Right lobe of liver (tissue), 6 donors: ENCODE measurements at regions not wholly inside any gene's neighbourhood (a gene's known extent, or its start where the extent isn't known, plus 50 kb on each side); places are given as distances from the start of the nearest gene placed in this dataset.
A peak's percentile ranks its signal among the peaks of the same experiment; 100 is the strongest.

Experiments used
- ATAC-seq, 4 donors: fragments of 200-7000 bp; cut with Tn5 transposase; one replicate each; pipeline ENCODE4 v1.9.1; 2020; ENCODE audit warnings: mild to moderate bottlenecking in 4 of 4, moderate library complexity in 4 of 4
- DNase-seq, 3 donors: peaks; one replicate each; pipeline ENCODE4 v3.0.0-alpha.2; 2020
- H3K27ac ChIP-seq, 3 donors: fragments of 200-600 bp; one replicate each; pipeline ENCODE4 v1.8.0; 2022
- H3K27me3 ChIP-seq, 2 donors: fragments of 200-600 bp; one replicate each; pipeline ENCODE4 v1.8.0; 2022
- H3K36me3 ChIP-seq, 4 donors: fragments of 200-600 bp; sonication (generic) in 1 of 4; one replicate each; pipeline versions ENCODE4 v1.5.1 to v1.8.0; 2017 to 2022; ENCODE audit warnings: control low read depth in 1 of 4
- H3K4me1 ChIP-seq, 4 donors: fragments of 200-600 bp; sonication (generic) in 1 of 4; one replicate each; pipeline versions ENCODE4 v1.5.1 to v1.8.0; 2017 to 2022; ENCODE audit warnings: control low read depth in 1 of 4
- H3K4me3 ChIP-seq, 3 donors: fragments of 200-600 bp; one replicate each; pipeline ENCODE4 v1.8.0; 2022
- H3K9me3 ChIP-seq, 4 donors: fragments of 200-600 bp; sonication (generic) in 1 of 4; one replicate each; pipeline versions ENCODE4 v1.5.1 to v1.8.0; 2017 to 2022; ENCODE audit warnings: control low read depth in 1 of 4
- CTCF ChIP-seq, 4 donors: fragments of 200-600 bp in 3 of 4; fragments of 450-650 bp in 1 of 4; IDR thresholded peaks; one replicate each; pipeline versions ENCODE4 v1.5.1 to v1.8.0; 2016 to 2022; ENCODE audit warnings: antibody characterized with exemption in 4 of 4, mild to moderate bottlenecking in 2 of 4
- POLR2A ChIP-seq: fragments of 450-650 bp; IDR thresholded peaks from one replicate; pipeline ENCODE4 v1.6.1; 2017; ENCODE audit warnings: antibody characterized with exemption, mild to moderate bottlenecking
- WGBS: methylation state at CpG from one replicate; pipeline ENCODE4 v1.1.6; 2018; ENCODE audit warnings: low coverage, low lambda C conversion rate; ENCODE audit not compliant: insufficient coverage; ENCODE audit errors: missing lambda C conversion rate; 5-methylcytosine and 5-hydroxymethylcytosine counted together
- intact Hi-C, 2 donors: fragments of 100-400 bp; cut with DNase I; formaldehyde crosslinking; loops; one replicate each; pipeline versions ENCODE4 v1.11.2 to v1.14.1; 2022
- donor health status: DM: no; HTN: yes; CAD: no.
- donor health status: DM: no; HTN: no; CAD: no.
- donor health status: DM: no; HTN: no; CAD: no.
- donor health status: DM: no; HTN: yes; CAD: no.
- donor health status: DM: no; HTN: yes; CAD: no.

- Histone ChIP-seq H3K4me3 (no peak overlapping the region), H3K9me3 (no peaks in the 10 kb centered on the region), H3K27ac (no peak overlapping the region), H3K4me1 (no peaks in the 10 kb centered on the region), H3K27me3 (no peaks in the 10 kb centered on the region), H3K36me3 (no peaks in the 10 kb centered on the region)
- ATAC-seq: no peak
- no peak for DNase-seq
- TF ChIP-seq POLR2A: no peak
- no peak for TF ChIP-seq CTCF (IDR thresholded peaks at IDR 0.05)
- intact Hi-C loops: loop anchor here (5.0 to 10.0 kb wide), 3 partner anchors 255 to 695 kb away; partner anchors contain the start of genes BOD1 (in 1 of the 2) and NSG2 (in 1 of the 2)
- WGBS: 55% methylated on average over 8 of the region's 10 CpGs
These were observed 264.7 kb downstream of the NSG2 start for GRCh38 chr5:174310243-174310642.

DNA sequence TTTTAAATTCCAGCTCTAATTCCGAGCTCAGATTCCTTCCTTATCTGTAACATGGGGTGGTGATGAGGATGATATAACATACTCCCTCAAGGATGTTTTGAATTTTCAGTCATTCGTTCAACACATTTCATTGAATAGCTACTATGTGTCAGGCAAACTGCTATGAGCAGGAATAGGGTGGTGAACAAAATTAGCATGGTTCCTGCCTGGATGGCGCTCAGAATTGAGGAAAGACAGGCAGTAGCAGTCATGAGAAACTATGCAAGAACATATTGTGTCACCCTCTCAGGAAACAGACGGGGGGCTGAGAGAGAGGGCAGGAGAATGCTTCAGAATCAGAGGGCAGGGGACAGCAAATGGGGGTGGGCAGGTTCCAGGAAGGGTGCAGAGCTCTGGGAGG, 265.2 kb downstream of the NSG2 start:
- no peak for DNase-seq
- Histone ChIP-seq H3K27ac (no peak overlapping the region), H3K36me3 (no peaks in the 10 kb centered on the region), H3K4me1 (no peaks in the 10 kb centered on the region), H3K4me3 (no peak overlapping the region), H3K9me3 (no peaks in the 10 kb centered on the region), H3K27me3 (no peaks in the 10 kb centered on the region)
- 65% methylated on average over 4 of the region's 4 CpGs for WGBS
- intact Hi-C loops: loop anchor here (5.0 to 10.0 kb wide), 3 partner anchors 256 to 696 kb away; partner anchors contain the start of genes BOD1 (in 1 of the 2) and NSG2 (in 1 of the 2)
- ATAC-seq: no peak
- no peak for TF ChIP-seq CTCF (IDR thresholded peaks at IDR 0.05)
- no peak for TF ChIP-seq POLR2A

DNA sequence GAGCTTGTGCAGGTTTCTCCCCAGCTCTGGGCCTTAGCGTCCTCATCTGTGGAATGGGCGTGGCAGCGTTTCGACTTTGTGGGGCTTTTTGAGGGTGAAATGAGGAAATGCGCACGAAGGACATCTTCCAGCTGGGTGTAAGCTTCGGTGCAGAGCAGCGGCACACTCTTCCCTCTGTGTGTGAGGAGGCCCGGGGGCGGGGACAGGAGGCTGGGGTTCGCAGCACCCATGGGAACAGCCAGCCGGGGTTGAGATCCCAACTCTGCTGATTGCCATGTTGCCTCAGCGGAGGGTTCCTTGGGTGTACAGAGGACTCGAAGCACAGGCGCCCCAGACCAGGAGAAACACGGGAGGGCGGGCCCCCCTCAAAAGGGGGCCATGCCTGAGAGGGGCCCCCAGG, 265.6 kb downstream of the NSG2 start:
- Histone ChIP-seq H3K4me1 (no peaks in the 10 kb centered on the region), H3K36me3 (no peaks in the 10 kb centered on the region), H3K27me3 (no peaks in the 10 kb centered on the region), H3K4me3 (no peak overlapping the region), H3K9me3 (no peaks in the 10 kb centered on the region), H3K27ac (no peak overlapping the region)
- TF ChIP-seq POLR2A: no peak
- DNase-seq (no peak), ATAC-seq (no peak)
- WGBS: 60% methylated on average over 1 of the region's 17 CpGs
- intact Hi-C loops: loop anchor here (5.0 to 10.0 kb wide), 3 partner anchors 256 to 696 kb away; partner anchors contain the start of genes BOD1 (in 1 of the 2) and NSG2 (in 1 of the 2)

DNA sequence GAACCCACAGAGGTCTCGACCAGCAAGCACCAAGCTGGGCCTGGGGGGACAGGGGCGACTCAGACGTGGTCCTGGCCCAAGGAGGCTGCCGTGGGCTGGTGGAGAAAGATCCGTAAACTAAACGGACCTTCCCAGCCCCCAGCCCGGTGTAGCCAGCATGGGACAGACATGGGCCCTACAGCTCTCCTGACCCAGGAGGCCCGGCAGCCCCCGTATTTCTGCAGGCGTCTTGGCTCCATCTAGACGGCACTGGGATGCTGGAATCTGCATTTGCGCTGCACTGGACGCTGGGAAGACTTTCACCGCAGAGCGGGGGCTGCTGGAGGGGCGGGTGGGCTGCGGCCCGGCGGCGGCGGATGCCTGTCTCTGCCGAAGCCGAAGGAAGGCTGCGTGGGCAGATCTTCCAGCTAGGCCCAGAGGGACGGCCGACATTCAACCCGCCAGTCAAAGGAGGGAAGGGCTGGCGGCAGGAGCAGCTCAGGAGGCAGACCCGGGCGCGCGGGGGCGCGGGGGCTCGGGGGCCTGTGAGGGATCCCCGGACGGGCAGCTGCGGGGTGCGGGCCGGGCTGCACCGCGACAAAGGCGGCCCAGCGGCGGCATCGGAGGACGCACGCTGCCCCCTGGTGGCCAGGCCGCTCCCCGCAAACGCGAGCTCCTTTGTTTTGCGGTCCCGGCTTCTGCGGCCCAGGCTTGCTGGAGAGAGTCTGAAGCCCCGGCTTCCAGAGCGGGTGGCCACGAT, 266.2 kb downstream of the NSG2 start:
- DNase-seq: peak; percentile 69 to 78 (median 78)
- intact Hi-C loops: loop anchor here (5.0 to 10.0 kb wide), 3 partner anchors 257 to 697 kb away; partner anchors contain the start of genes BOD1 (in 1 of the 2) and NSG2 (in 1 of the 2)
- 0% methylated on average over 3 of the region's 58 CpGs for WGBS
- ATAC-seq: peak; percentile 86 to 96 (median 92)
- Histone ChIP-seq H3K4me3 (peak overlapping the region; percentile 18 to 50 (median 34)), H3K27me3 (no peaks in the 10 kb centered on the region), H3K9me3 (no peaks in the 10 kb centered on the region), H3K36me3 (no peaks in the 10 kb centered on the region), H3K27ac (no peak overlapping the region), H3K4me1 (no peaks in the 10 kb centered on the region)
- TF ChIP-seq POLR2A (no peak), CTCF (IDR thresholded peaks at IDR 0.05) (peak; percentile 85 to 97 (median 90))

DNA sequence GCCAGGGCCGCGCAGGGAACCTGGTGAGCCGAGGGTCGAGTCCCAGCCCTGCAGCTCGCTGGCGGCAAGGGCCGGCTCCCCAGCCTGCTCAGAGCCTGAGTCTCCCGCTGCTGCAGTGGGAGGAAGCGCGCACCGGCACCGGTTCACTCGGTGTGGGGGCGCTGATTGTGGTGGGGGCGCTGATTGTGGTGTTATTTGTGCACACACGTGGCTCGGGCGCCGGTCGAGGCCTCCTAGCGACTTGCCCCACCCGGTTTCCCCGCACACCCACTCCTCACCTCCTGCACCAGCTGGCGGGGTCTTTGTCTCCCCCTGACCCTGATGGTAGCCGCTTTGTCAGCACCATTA, 266.7 kb downstream of the NSG2 start:
- intact Hi-C loops: loop anchor here (5.0 to 10.0 kb wide), 3 partner anchors 257 to 697 kb away; partner anchors contain the start of genes BOD1 (in 1 of the 2) and NSG2 (in 1 of the 2)
- H3K27ac ChIP-seq: no peak overlapping the region
- no peak for DNase-seq
- peak overlapping the region in 1 of 3 donors; percentile 50 for H3K4me3 ChIP-seq
- no peak for ATAC-seq
- no peaks in the 10 kb centered on the region for H3K9me3 ChIP-seq
- H3K27me3 ChIP-seq: no peaks in the 10 kb centered on the region
- TF ChIP-seq CTCF (IDR thresholded peaks at IDR 0.05) (no peak), POLR2A (no peak)
- H3K4me1 ChIP-seq: no peaks in the 10 kb centered on the region
- WGBS: 88% methylated on average over 1 of the region's 25 CpGs
- H3K36me3 ChIP-seq: no peaks in the 10 kb centered on the region
